CD4-positive, alpha-beta T cell (primary cell): ENCODE measurements at regions not wholly inside any gene's neighbourhood (a gene's known extent, or its start where the extent isn't known, plus 50 kb on each side); places are given as distances from the start of the nearest gene placed in this dataset.

Experiments
- ATAC-seq: fragments of 200-7000 bp; cut with Tn5 transposase; one replicate; pipeline ENCODE4 v1.10.0; 2022; ENCODE audit warnings: mild to moderate bottlenecking; ENCODE audit not compliant: poor library complexity
- CTCF ChIA-PET: fragments of 350-600 bp; sonication (Branson Sonifier 250); formaldehyde crosslinking; loops from one replicate; lab custom pipeline; 2021; ENCODE audit warnings: antibody characterized with exemption, inconsistent platforms; lab: Charles Lee
- POLR2A ChIA-PET: fragments of 350-600 bp; sonication (Branson Sonifier 250); formaldehyde crosslinking; loops from one replicate; lab custom pipeline; 2021; ENCODE audit warnings: antibody characterized with exemption, inconsistent platforms; lab: Charles Lee
- DNase-seq, 14 experiments: peaks; one replicate each; pipeline ENCODE4 v3.0.0-alpha.2; 2013 to 2020; ENCODE audit warnings: mixed read lengths in 2 of 14
- H3K27ac ChIP-seq, 2 donors: one replicate each; pipeline versions ENCODE4 v1.5.1 to v1.7.0; 2013; ENCODE audit warnings: low read length in 2 of 2, low read depth in 1 of 2, mild to moderate bottlenecking in 1 of 2
- H3K27me3 ChIP-seq, 2 experiments: 1 replicate in 1 of 2; 2 replicates in 1 of 2; pipeline versions ENCODE4 v1.6.1 to v1.7.0; 2013; ENCODE audit warnings: low read length in 2 of 2, control low read depth in 1 of 2, mild to moderate bottlenecking in 1 of 2, moderate library complexity in 1 of 2; ENCODE audit not compliant: insufficient read depth in 2 of 2, control insufficient read depth in 1 of 2
- H3K36me3 ChIP-seq: one replicate; pipeline ENCODE4 v1.6.1; 2013; ENCODE audit warnings: low read length, control low read depth; ENCODE audit not compliant: insufficient read depth
- H3K4me1 ChIP-seq: one replicate; pipeline ENCODE4 v1.6.1; 2013; ENCODE audit warnings: low read length, control low read depth; ENCODE audit not compliant: insufficient read depth
- H3K4me3 ChIP-seq: one replicate; pipeline ENCODE4 v1.5.1; 2013; ENCODE audit warnings: mild to moderate bottlenecking, low read length, moderate library complexity
- H3K9me3 ChIP-seq, 2 experiments: 1 replicate in 1 of 2; 2 replicates in 1 of 2; pipeline versions ENCODE4 v1.6.1 to v1.7.0; 2013; ENCODE audit warnings: low read length in 2 of 2, mild to moderate bottlenecking in 2 of 2, control low read depth in 1 of 2, moderate library complexity in 1 of 2; ENCODE audit not compliant: control insufficient read depth in 1 of 2, insufficient read depth in 1 of 2
- H3K27ac Mint-ChIP-seq: one replicate; pipeline ENCODE4 v1.8.0; 2020; ENCODE audit warnings: mixed read lengths
- H3K27me3 Mint-ChIP-seq: one replicate; pipeline ENCODE4 v1.8.0; 2021; ENCODE audit warnings: mixed read lengths
- H3K36me3 Mint-ChIP-seq: one replicate; pipeline ENCODE4 v1.8.0; 2021; ENCODE audit warnings: low read depth, mixed read lengths
- H3K4me1 Mint-ChIP-seq: one replicate; pipeline ENCODE4 v1.8.0; 2021; ENCODE audit warnings: low read depth, mixed read lengths
- H3K4me3 Mint-ChIP-seq: one replicate; pipeline ENCODE4 v1.8.0; 2020; ENCODE audit warnings: mild to moderate bottlenecking, mixed read lengths
- H3K9me3 Mint-ChIP-seq: one replicate; pipeline ENCODE4 v1.8.0; 2020; ENCODE audit warnings: mixed read lengths
- intact Hi-C, 2 experiments: fragments of 100-400 bp; cut with DNase I in 1 of 2; cut with micrococcal nuclease in 1 of 2; formaldehyde crosslinking; loops; one replicate each; pipeline versions ENCODE4 v1.15.1 to v1.9.0; 2023 to 2025; cut with DNase I, micrococcal nuclease
- TF ChIP-seq, protein P1 (sequence below): fragments of 200-600 bp; IDR thresholded peaks from one replicate; pipeline ENCODE4 v1.8.0; 2022; ENCODE audit warnings: antibody characterized with exemption, mild to moderate bottlenecking

DNA sequence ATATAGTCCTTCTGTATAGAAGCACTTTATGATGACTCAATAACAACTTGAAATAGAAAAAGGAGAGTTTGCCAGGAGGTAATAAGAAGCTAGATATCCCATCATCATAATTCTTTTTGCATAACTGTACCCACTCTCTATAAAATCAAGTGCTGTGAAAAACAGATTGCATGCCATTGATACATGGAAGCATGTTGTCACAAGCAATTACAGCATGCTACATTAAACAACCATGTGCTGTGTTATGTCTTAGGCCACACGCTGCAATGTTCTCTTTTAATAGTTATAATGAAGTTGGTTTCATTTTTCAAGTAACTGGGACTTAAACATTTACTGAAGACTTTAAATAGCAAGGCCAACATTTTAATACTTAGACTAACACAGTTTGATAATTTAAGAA, 264.2 kb downstream of the RPRM start:
- TF ChIP-seq, protein P1, sequence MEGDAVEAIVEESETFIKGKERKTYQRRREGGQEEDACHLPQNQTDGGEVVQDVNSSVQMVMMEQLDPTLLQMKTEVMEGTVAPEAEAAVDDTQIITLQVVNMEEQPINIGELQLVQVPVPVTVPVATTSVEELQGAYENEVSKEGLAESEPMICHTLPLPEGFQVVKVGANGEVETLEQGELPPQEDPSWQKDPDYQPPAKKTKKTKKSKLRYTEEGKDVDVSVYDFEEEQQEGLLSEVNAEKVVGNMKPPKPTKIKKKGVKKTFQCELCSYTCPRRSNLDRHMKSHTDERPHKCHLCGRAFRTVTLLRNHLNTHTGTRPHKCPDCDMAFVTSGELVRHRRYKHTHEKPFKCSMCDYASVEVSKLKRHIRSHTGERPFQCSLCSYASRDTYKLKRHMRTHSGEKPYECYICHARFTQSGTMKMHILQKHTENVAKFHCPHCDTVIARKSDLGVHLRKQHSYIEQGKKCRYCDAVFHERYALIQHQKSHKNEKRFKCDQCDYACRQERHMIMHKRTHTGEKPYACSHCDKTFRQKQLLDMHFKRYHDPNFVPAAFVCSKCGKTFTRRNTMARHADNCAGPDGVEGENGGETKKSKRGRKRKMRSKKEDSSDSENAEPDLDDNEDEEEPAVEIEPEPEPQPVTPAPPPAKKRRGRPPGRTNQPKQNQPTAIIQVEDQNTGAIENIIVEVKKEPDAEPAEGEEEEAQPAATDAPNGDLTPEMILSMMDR, result no peak
- H3K27ac Mint-ChIP-seq, result no peak overlapping the region
- POLR2A ChIA-PET, result no interaction called here
- ATAC-seq, result no peak
- Histone ChIP-seq H3K36me3 (no peaks in the 10 kb centered on the region), H3K27me3 (no peaks in the 10 kb centered on the region), H3K9me3 (no peaks in the 10 kb centered on the region), H3K4me3 (no peak overlapping the region), H3K4me1 (no peaks in the 10 kb centered on the region), H3K27ac (no peak overlapping the region)
- H3K4me3 Mint-ChIP-seq, result no peak overlapping the region
- H3K36me3 Mint-ChIP-seq, result no peaks in the 10 kb centered on the region
- H3K27me3 Mint-ChIP-seq, result no peaks in the 10 kb centered on the region
- no peak for DNase-seq
- no peaks in the 10 kb centered on the region for H3K9me3 Mint-ChIP-seq
- no peaks in the 10 kb centered on the region for H3K4me1 Mint-ChIP-seq
- CTCF ChIA-PET, result no interaction called here
- intact Hi-C loops, result no loop called here

DNA sequence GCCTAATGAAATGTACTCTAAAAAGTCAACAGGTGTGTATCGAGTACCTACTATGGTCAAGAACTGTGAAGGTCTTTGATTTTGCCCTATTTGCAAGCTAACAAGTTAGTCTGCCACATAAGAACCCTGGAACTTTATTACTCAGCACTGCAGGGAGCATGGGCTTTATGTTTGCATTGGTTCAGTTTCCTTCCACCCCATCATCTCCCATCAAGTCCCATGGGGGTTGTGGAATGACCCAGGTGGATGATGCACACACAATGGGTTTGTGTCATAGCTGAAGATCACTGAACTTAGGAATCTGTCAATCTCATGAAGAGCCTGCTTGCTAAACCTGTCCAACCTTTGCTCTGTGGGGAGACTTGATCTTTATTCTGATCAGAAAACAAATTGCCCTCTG, 265.5 kb downstream of the RPRM start:
- no peaks in the 10 kb centered on the region for H3K27me3 ChIP-seq
- no peak overlapping the region for H3K27ac Mint-ChIP-seq
- CTCF ChIA-PET, result no interaction called here
- intact Hi-C loops, result loop anchor here in 1 of 2 experiments (2.0 kb wide), 1 partner anchor 58 kb away; no protein-coding TSS in a partner anchor
- no peaks in the 10 kb centered on the region for H3K36me3 ChIP-seq
- H3K4me1 Mint-ChIP-seq, result no peaks in the 10 kb centered on the region
- POLR2A ChIA-PET, result no interaction called here
- no peaks in the 10 kb centered on the region for H3K27me3 Mint-ChIP-seq
- ATAC-seq (no peak), DNase-seq (no peak)
- H3K9me3 ChIP-seq, result no peaks in the 10 kb centered on the region
- H3K4me3 ChIP-seq, result no peak overlapping the region
- H3K27ac ChIP-seq, result no peak overlapping the region
- H3K4me1 ChIP-seq, result no peaks in the 10 kb centered on the region
- no peaks in the 10 kb centered on the region for H3K36me3 Mint-ChIP-seq
- H3K4me3 Mint-ChIP-seq, result no peak overlapping the region
- no peaks in the 10 kb centered on the region for H3K9me3 Mint-ChIP-seq
- TF ChIP-seq, protein P1, result no peak

DNA sequence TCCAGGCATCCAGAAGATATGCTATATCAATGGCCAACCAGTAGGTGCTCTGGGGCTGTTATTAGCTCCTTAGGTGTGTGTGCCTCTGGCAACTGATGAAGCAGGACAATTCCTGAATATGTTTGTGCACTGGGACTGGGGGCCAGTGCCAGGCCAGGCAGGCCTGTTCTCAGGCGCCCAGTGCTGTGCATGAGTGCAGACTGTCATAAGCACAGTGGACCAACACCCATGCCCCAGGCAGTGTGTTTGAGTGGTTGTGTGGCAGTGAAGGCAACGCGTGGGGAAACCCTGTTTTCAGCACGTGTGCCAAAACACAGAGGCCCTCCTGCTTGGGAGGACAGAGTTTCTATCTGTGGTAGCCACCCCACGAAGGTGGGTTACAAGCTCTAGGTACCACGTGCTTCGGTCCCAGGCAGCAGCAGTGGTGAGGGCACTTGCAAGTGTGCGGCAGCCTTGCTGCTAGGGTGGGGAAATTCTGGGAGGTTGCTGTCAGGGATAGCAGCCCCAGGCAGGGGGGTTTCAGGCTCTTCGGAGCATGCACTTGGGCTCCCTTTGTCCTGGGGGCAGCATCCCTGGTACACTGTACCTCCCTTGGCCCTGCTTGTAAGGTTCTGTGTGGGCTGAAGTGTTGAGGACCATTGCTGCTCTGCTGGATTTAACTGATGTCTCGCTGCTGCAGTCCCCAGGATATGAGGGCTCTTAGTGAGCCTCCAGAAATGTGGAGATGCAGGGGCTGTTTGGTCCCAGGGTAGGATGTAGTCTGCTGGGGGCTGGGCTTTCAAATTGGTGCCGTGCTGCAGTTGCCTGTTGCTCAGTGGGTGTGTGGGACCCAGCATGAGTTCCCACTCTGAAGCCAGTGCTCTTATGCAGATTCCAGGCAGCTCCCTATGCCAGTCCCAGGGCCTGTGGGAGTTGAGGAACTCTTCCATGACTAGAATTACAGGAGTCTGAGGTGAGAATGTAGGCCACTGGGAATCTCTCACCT, 280.9 kb downstream of the RPRM start:
- H3K27ac Mint-ChIP-seq, result no peak overlapping the region
- intact Hi-C loops, result no loop called here

More for the DNA sequence above, 280.9 kb downstream of the RPRM start:
- no peak for DNase-seq
- Mint-ChIP-seq H3K4me1 (no peaks in the 10 kb centered on the region), H3K36me3 (no peaks in the 10 kb centered on the region), H3K4me3 (no peak overlapping the region), H3K27me3 (no peaks in the 10 kb centered on the region), H3K9me3 (peaks cover 10% of the 10 kb centered on the region)
- Histone ChIP-seq H3K27ac (no peak overlapping the region), H3K9me3 (peaks cover 3 to 34% of the 10 kb centered on the region in 2 experiments), H3K4me3 (no peak overlapping the region), H3K36me3 (no peaks in the 10 kb centered on the region), H3K27me3 (no peaks in the 10 kb centered on the region), H3K4me1 (no peaks in the 10 kb centered on the region)
- POLR2A ChIA-PET, result no interaction called here
- CTCF ChIA-PET, result no interaction called here
- TF ChIP-seq, protein P1, result no peak
- no peak for ATAC-seq
